HEK293T (cell line): ENCODE measurements at regions not wholly inside any gene's neighbourhood (a gene's known extent, or its start where the extent isn't known, plus 50 kb on each side); places are given as distances from the start of the nearest gene placed in this dataset.

Experiments
- CTCF ChIA-PET: fragments of 350-600 bp; formaldehyde crosslinking; extraction: SDS; loops from one replicate; lab custom pipeline; 2021; ENCODE audit warnings: antibody characterized with exemption, inconsistent platforms; lab: Yijun Ruan, JAX
- POLR2A ChIA-PET: fragments of 350-600 bp; formaldehyde crosslinking; extraction: SDS; loops from one replicate; lab custom pipeline; 2020; ENCODE audit warnings: antibody characterized with exemption, inconsistent platforms; lab: Yijun Ruan, JAX
- DNase-seq: peaks from one replicate; pipeline ENCODE4 v3.0.0; 2012; ENCODE audit warnings: mixed read lengths; ENCODE audit errors: extremely low spot score
- ARNT ChIP-seq: fragments of 450-650 bp; IDR thresholded peaks from 2 replicates; pipeline ENCODE4 v1.6.1; 2017; ENCODE audit warnings: mild to moderate bottlenecking
- BHLHE40 ChIP-seq: fragments of 450-650 bp; IDR thresholded peaks from 2 replicates; pipeline ENCODE4 v1.6.1; 2016; ENCODE audit warnings: mild to moderate bottlenecking, moderate library complexity, borderline replicate concordance
- CTBP1 ChIP-seq: fragments of 450-650 bp; IDR thresholded peaks from 2 replicates; pipeline ENCODE4 v1.6.1; 2016; ENCODE audit warnings: borderline replicate concordance
- ELF4 ChIP-seq: fragments of 450-650 bp; IDR thresholded peaks from 2 replicates; pipeline ENCODE4 v1.6.1; 2017; ENCODE audit warnings: antibody characterized with exemption
- FOXA1 ChIP-seq: fragments of 450-650 bp; IDR thresholded peaks from 2 replicates; pipeline ENCODE4 v1.6.1; 2016; ENCODE audit warnings: mild to moderate bottlenecking
- FOXK2 ChIP-seq: fragments of 450-650 bp; IDR thresholded peaks from 2 replicates; pipeline ENCODE4 v1.6.1; 2016; ENCODE audit warnings: mild to moderate bottlenecking
- FOXM1 ChIP-seq: fragments of 450-650 bp; IDR thresholded peaks from 2 replicates; pipeline ENCODE4 v1.6.1; 2017; ENCODE audit warnings: mild to moderate bottlenecking, borderline replicate concordance
- HDGF ChIP-seq: fragments of 450-650 bp; IDR thresholded peaks from 2 replicates; pipeline ENCODE4 v1.6.1; 2017; ENCODE audit warnings: antibody characterized with exemption, borderline replicate concordance
- L3MBTL2 ChIP-seq: fragments of 450-650 bp; conservative IDR thresholded peaks from 2 replicates; pipeline ENCODE4 v1.6.1; 2016; ENCODE audit warnings: mild to moderate bottlenecking
- LEF1 ChIP-seq: fragments of 450-650 bp; IDR thresholded peaks from 2 replicates; pipeline ENCODE4 v1.6.1; 2017; ENCODE audit warnings: mild to moderate bottlenecking, borderline replicate concordance
- NFRKB ChIP-seq: fragments of 450-650 bp; IDR thresholded peaks from 2 replicates; pipeline ENCODE4 v1.6.1; 2016; ENCODE audit warnings: mild to moderate bottlenecking, moderate library complexity
- PKNOX1 ChIP-seq: fragments of 450-650 bp; IDR thresholded peaks from 2 replicates; pipeline ENCODE4 v1.6.1; 2016
- SP1 ChIP-seq: fragments of 450-650 bp; IDR thresholded peaks from 2 replicates; pipeline ENCODE4 v1.6.1; 2017
- SUZ12 ChIP-seq: fragments of 450-650 bp; IDR thresholded peaks from 2 replicates; pipeline ENCODE4 v1.6.1; 2016; ENCODE audit warnings: mild to moderate bottlenecking
- TARDBP ChIP-seq: fragments of 450-650 bp; IDR thresholded peaks from 2 replicates; pipeline ENCODE4 v1.6.1; 2016
- ZNF384 ChIP-seq: fragments of 450-650 bp; IDR thresholded peaks from 2 replicates; pipeline ENCODE4 v1.6.1; 2016

GRCh38 chr13:33541456-33541855, 255.9 kb upstream of the STARD13 start:
- no peak for DNase-seq
- POLR2A ChIA-PET: no interaction called here
- TF ChIP-seq FOXA1 (no peak), ARNT (no peak)
- CTCF ChIA-PET: no interaction called here

GRCh38 chr13:33541962-33542308, 256.4 kb upstream of the STARD13 start:
- no peak for TF ChIP-seq PKNOX1
- TF ChIP-seq FOXM1: no peak
- no peak for TF ChIP-seq HDGF
- TF ChIP-seq FOXA1: no peak
- no peak for TF ChIP-seq BHLHE40
- TF ChIP-seq ZNF384: no peak
- TF ChIP-seq NFRKB: no peak
- no peak for TF ChIP-seq SP1
- TF ChIP-seq FOXK2: no peak
- TF ChIP-seq ARNT: no peak
- no peak for DNase-seq
- CTCF ChIA-PET: no interaction called here
- POLR2A ChIA-PET: no interaction called here

GRCh38 chr13:33542309-33543088, 256.9 kb upstream of the STARD13 start:
- DNase-seq: peak; percentile 87
- ChIA-PET POLR2A (interaction anchor here (0.6 to 1.5 kb wide), 8 partner anchors 14 to 962 kb away, joined by 3 to 9 read pairs (median 4); partner anchors contain the start of genes PDS5B and STARD13), CTCF (interaction anchor here (0.6 kb wide), 2 partner anchors 181 to 289 kb away, joined by 4 read pairs; no protein-coding TSS in a partner anchor)
- TF ChIP-seq ELF4: peak; percentile 45
- 0 out of 2 replicates have a peak, but pooled peaks have one; percentile 40 for TF ChIP-seq ARNT
- TF ChIP-seq HDGF: no peak
- peak; percentile 96 for TF ChIP-seq L3MBTL2
- TF ChIP-seq FOXM1: no peak
- TF ChIP-seq FOXK2: no peak
- no peak for TF ChIP-seq FOXA1

GRCh38 chr13:33543089-33543459, 257.5 kb upstream of the STARD13 start:
- CTCF ChIA-PET: interaction anchor here (0.6 kb wide), 2 partner anchors 181 to 290 kb away, joined by 4 read pairs; no protein-coding TSS in a partner anchor
- no peak for DNase-seq
- TF ChIP-seq ZNF384: no peak
- TF ChIP-seq TARDBP: peak; percentile 11; the same call in 1 of the 2 replicates
- no peak for TF ChIP-seq CTBP1
- TF ChIP-seq NFRKB: peak; percentile 42; the same call in 1 of the 2 replicates
- TF ChIP-seq L3MBTL2: 0 out of 2 replicates have a peak, but pooled peaks have one; percentile 32
- no peak for TF ChIP-seq FOXK2
- POLR2A ChIA-PET: interaction anchor here (0.6 to 1.5 kb wide), 9 partner anchors 10 to 962 kb away, joined by 3 to 9 read pairs (median 4); partner anchors contain the start of genes PDS5B and STARD13

GRCh38 chr13:33543631-33544265, 258.2 kb upstream of the STARD13 start:
- ChIA-PET CTCF (no interaction called here), POLR2A (interaction anchor here (1.0 to 1.5 kb wide), 5 partner anchors 10 to 958 kb away, joined by 3 to 9 read pairs (median 3); partner anchors contain the start of gene PDS5B)
- TF ChIP-seq HDGF (no peak), BHLHE40 (no peak)
- DNase-seq: no peak

- CTCF ChIA-PET: no interaction called here
- no peak for DNase-seq
- POLR2A ChIA-PET: interaction anchor here (1.1 kb wide), 1 partner anchor 16 kb away, joined by 3 read pairs; no protein-coding TSS in a partner anchor
Measured at GRCh38 chr13:33544308-33544707, 258.8 kb upstream of the STARD13 start.

GRCh38 chr13:33545492-33545891, 259.9 kb upstream of the STARD13 start:
- CTCF ChIA-PET: no interaction called here
- POLR2A ChIA-PET: no interaction called here
- no peak for DNase-seq
- TF ChIP-seq NFRKB (no peak), LEF1 (no peak), HDGF (no peak), FOXM1 (no peak), FOXK2 (no peak), SUZ12 (no peak), ARNT (no peak), CTBP1 (no peak), PKNOX1 (no peak), SP1 (no peak), ZNF384 (no peak), ELF4 (no peak), L3MBTL2 (no peak), FOXA1 (no peak), TARDBP (no peak)

More at GRCh38 chr13:33544308-33544707, 258.8 kb upstream of the STARD13 start:
- TF ChIP-seq BHLHE40: no peak
- TF ChIP-seq ARNT: no peak
- TF ChIP-seq TARDBP: no peak
- no peak for TF ChIP-seq LEF1
- no peak for TF ChIP-seq FOXK2
- TF ChIP-seq CTBP1: no peak
- TF ChIP-seq FOXM1: no peak
- no peak for TF ChIP-seq L3MBTL2
